HepG2 (cell line): ENCODE measurements at regions not wholly inside any gene's neighbourhood (a gene's known extent, or its start where the extent isn't known, plus 50 kb on each side); places are given as distances from the start of the nearest gene placed in this dataset.

Experiments
- ATAC-seq: fragments of 200-7000 bp; cut with Tn5 transposase; 3 replicates; pipeline ENCODE4 v1.9.1; 2020; ENCODE audit warnings: mild to moderate bottlenecking, moderate library complexity
- BruUV-seq: library from RNA; stranded (reverse); fragments of 400-500 nt; replicated peaks from 2 replicates; lab custom pipeline; 2021; lab: Mats Ljungman, UMichigan
- CTCF ChIA-PET: fragments of 300-600 bp; formaldehyde crosslinking; extraction: SDS; loops from one replicate; lab custom pipeline; 2021; ENCODE audit warnings: low total read pairs, inconsistent platforms, low intra/inter-chr PET ratio; lab: Yijun Ruan, JAX
- POLR2A ChIA-PET: fragments of 350-600 bp; sonication (Branson Sonifier 250); formaldehyde crosslinking; loops from one replicate; lab custom pipeline; 2020; ENCODE audit warnings: antibody characterized with exemption, inconsistent platforms; lab: Yijun Ruan, JAX
- DNase-seq: peaks from one replicate; pipeline ENCODE4 v3.0.0-alpha.2; 2015; ENCODE audit warnings: low spot score
- FAIRE-seq: peaks from 3 replicates; lab custom pipeline; 2011; peaks lifted over from hg19 to GRCh38; lab: Jason Lieb, UNC
- H2AFZ ChIP-seq: one replicate; pipeline ENCODE4 v1.6.1; 2011; ENCODE audit warnings: low read length, inconsistent platforms
- H3K27ac ChIP-seq: fragments of 300-600 bp; 3 replicates; pipeline ENCODE4 v1.8.0; 2011; ENCODE audit warnings: mixed run types, mild to moderate bottlenecking, mixed read lengths, low read length, inconsistent platforms; ENCODE audit not compliant: insufficient read depth; ENCODE audit errors: extremely low read length
- H3K27me3 ChIP-seq, 2 experiments: fragments of 200-600 bp in 1 of 2; 2 replicates in 1 of 2; 3 replicates in 1 of 2; pipeline versions ENCODE4 v1.6.0 to v1.8.0; 2011; ENCODE audit warnings: low read length in 2 of 2, mild to moderate bottlenecking in 2 of 2, moderate library complexity in 2 of 2, inconsistent platforms in 1 of 2; ENCODE audit not compliant: insufficient read depth in 2 of 2, control insufficient read depth in 1 of 2
- H3K36me3 ChIP-seq, 2 experiments: fragments of 200-600 bp in 1 of 2; replicated peaks in 1 of 2; 2 replicates in 1 of 2; 3 replicates in 1 of 2; pipeline versions ENCODE4 v1.5.1 to v1.8.0; 2011; ENCODE audit warnings: low read length in 2 of 2, inconsistent platforms in 1 of 2; ENCODE audit not compliant: insufficient read depth in 2 of 2, control insufficient read depth in 1 of 2
- H3K4me1 ChIP-seq: 2 replicates; pipeline ENCODE4 v1.5.1; 2012; ENCODE audit warnings: low read length, inconsistent platforms; ENCODE audit not compliant: insufficient read depth
- H3K4me2 ChIP-seq: 2 replicates; pipeline ENCODE4 v1.6.0; 2011; ENCODE audit warnings: low read depth, low read length, inconsistent platforms
- H3K4me3 ChIP-seq, 3 experiments: fragments of 200-600 bp in 1 of 3; sonication (generic), shearing (Covaris generic) in 1 of 3; replicated peaks in 1 of 3; 2 replicates each; pipeline ENCODE4 v1.5.1; 2011 to 2016; ENCODE audit warnings: low read length in 3 of 3, inconsistent platforms in 2 of 3, low read depth in 2 of 3, mild to moderate bottlenecking in 2 of 3, control low read depth in 1 of 3, mixed read lengths in 1 of 3; ENCODE audit not compliant: insufficient read depth in 1 of 3
- H3K79me2 ChIP-seq: one replicate; pipeline ENCODE4 v1.6.1; 2011; ENCODE audit warnings: low read length, inconsistent platforms; ENCODE audit not compliant: insufficient read depth
- H3K9ac ChIP-seq: 2 replicates; pipeline ENCODE4 v1.6.0; 2011; ENCODE audit warnings: mild to moderate bottlenecking, low read depth, low read length, inconsistent platforms; ENCODE audit not compliant: insufficient read depth
- H3K9me3 ChIP-seq: 2 replicates; pipeline ENCODE4 v1.5.1; 2012; ENCODE audit warnings: mild to moderate bottlenecking, low read length
- H4K20me1 ChIP-seq: 2 replicates; pipeline ENCODE4 v1.6.0; 2011; ENCODE audit warnings: inconsistent platforms, mild to moderate bottlenecking, low read length, moderate library complexity; ENCODE audit not compliant: insufficient read depth
- HNRNPH1 ChIP-seq: fragments of 200-400 bp; formaldehyde crosslinking; optimal IDR thresholded peaks from 2 replicates; pipeline ENCODE3; 2017; ENCODE audit warnings: mild to moderate bottlenecking, low read depth, low read length
- ZNF674 ChIP-seq: sonication (generic); formaldehyde crosslinking; IDR thresholded peaks from 2 replicates; pipeline ENCODE4 v1.5.0; 2020; ENCODE audit warnings: low read depth, mild to moderate bottlenecking, missing genetic modification reagents
- WGBS: methylation state at CpG from one replicate; pipeline ENCODE4 v1.1.6; 2017; ENCODE audit warnings: low lambda C conversion rate; 5-methylcytosine and 5-hydroxymethylcytosine counted together
- in situ Hi-C: cut with HindIII; loops from 2 replicates; pipeline ENCODE4 v1.10.0; 2017; ENCODE audit warnings: low pct_unique_long_range_greater_than_20kb; ENCODE audit not compliant: extremely low pct_ligation_motif_present
- intact Hi-C: fragments of 100-400 bp; cut with micrococcal nuclease; formaldehyde crosslinking; loops from one replicate; pipeline ENCODE4 v1.10.0; 2022; ENCODE audit not compliant: unreplicated experiment
- TF ChIP-seq, protein P1 (sequence below): sonication (generic); formaldehyde crosslinking; IDR thresholded peaks from 2 replicates; pipeline ENCODE4 v1.4.0; 2020; ENCODE audit warnings: missing genetic modification reagents, mild to moderate bottlenecking, borderline replicate concordance

DNA sequence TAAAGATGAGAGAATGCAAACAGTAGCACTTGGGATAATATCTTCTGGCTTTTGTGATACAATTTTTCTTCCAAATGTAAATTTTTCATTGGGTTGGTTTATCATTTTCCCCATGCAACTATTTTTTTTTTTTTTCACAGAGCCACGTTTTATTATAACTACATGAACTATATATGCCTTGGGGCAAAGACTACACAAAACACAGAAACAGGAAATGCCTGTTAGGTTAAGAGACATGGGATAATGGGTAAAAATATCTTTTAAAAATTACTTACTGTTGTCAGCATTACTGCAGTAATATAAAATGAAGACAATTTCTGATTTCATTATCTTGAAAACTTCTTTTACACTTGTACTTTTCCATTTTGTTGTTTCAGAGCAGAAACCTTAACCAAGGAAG lies 74.6 kb downstream of the DISP1 start:
- 98% methylated on average over 1 of the region's 1 CpG for WGBS
- no peaks in the 10 kb centered on the region; a peak in 1 of 5 replicates for H3K27me3 ChIP-seq
- no peaks in the 10 kb centered on the region for H3K9me3 ChIP-seq
- CTCF ChIA-PET, result no interaction called here
- H3K4me1 ChIP-seq, result peaks cover 45% of the 10 kb centered on the region
- H3K36me3 ChIP-seq, result no peaks in the 10 kb centered on the region
- no peak overlapping the region for H3K9ac ChIP-seq
- no peak overlapping the region for H3K4me2 ChIP-seq
- H3K79me2 ChIP-seq, result no peaks in the 10 kb centered on the region
- no peak for ATAC-seq
- no peaks in the 10 kb centered on the region for H4K20me1 ChIP-seq
- no peak for DNase-seq
- H3K4me3 ChIP-seq, result no peak overlapping the region
- intact Hi-C loops, result no loop called here
- no peak overlapping the region for H2AFZ ChIP-seq
- H3K27ac ChIP-seq, result no peak overlapping the region
- BruUV-seq, result no TSS peak
- no peak for TF ChIP-seq ZNF674 (CRISPR knock-in tag)
- TF ChIP-seq, all 625 proteins: peak for 0
- no peak for FAIRE-seq
- POLR2A ChIA-PET, result no interaction called here
- in situ Hi-C loops, result no loop called here

DNA sequence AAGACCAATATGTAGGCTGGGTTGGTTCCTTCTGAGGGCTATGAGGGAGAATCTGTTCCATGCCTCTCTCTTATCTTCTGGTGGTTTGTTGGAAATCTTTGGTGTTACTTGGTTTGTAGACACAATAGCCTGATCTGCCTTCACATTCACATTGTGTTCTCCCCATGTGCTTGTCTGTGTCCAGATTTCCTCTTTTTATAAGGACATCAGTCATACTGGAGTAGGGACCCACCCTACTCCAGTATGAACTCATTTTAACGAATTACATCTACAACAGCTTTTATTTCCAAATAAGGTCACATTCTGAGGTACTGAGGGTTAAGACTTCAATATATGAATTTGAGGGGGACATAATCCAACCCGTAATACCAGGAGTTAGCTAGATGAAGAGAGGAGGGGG lies 75.9 kb downstream of the DISP1 start:
- Histone ChIP-seq H3K9ac (no peak overlapping the region), H3K4me2 (no peak overlapping the region), H3K4me1 (peaks cover 46% of the 10 kb centered on the region), H2AFZ (no peak overlapping the region), H3K9me3 (no peaks in the 10 kb centered on the region), H3K4me3 (no peak overlapping the region), H3K27ac (no peak overlapping the region), H3K79me2 (no peaks in the 10 kb centered on the region), H3K27me3 (no peaks in the 10 kb centered on the region; a peak in 1 of 5 replicates), H4K20me1 (no peaks in the 10 kb centered on the region), H3K36me3 (no peaks in the 10 kb centered on the region)
- no peak for DNase-seq
- FAIRE-seq, result no peak
- 95% methylated on average over 2 of the region's 2 CpGs for WGBS
- intact Hi-C loops (no loop called here), in situ Hi-C loops (no loop called here)
- TF ChIP-seq HNRNPH1, result no peak
- TF ChIP-seq, protein P1, sequence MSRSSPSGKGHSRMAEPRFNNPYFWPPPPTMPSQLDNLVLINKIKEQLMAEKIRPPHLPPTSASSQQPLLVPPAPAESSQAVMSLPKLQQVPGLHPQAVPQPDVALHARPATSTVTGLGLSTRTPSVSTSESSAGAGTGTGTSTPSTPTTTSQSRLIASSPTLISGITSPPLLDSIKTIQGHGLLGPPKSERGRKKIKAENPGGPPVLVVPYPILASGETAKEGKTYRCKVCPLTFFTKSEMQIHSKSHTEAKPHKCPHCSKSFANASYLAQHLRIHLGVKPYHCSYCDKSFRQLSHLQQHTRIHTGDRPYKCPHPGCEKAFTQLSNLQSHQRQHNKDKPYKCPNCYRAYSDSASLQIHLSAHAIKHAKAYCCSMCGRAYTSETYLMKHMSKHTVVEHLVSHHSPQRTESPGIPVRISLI (CRISPR knock-in tag), result no peak
- ChIA-PET POLR2A (no interaction called here), CTCF (no interaction called here)
- no TSS peak for BruUV-seq
- ATAC-seq, result no peak
